ENCODE measurements at regions not wholly inside any gene's neighbourhood (a gene's known extent, or its start where the extent isn't known, plus 50 kb on each side); places are given as distances from the start of the nearest gene placed in this dataset.

GRCh38 chr13:65868884-65869283, 1361.3 kb downstream of the PCDH9 start:
- no peak for DNase-seq

GRCh38 chr13:65868099-65868498, 1362.0 kb downstream of the PCDH9 start:
- no peak for DNase-seq

GRCh38 chr13:65866138-65866537, 1364.0 kb downstream of the PCDH9 start:
- no peak for DNase-seq

DNA sequence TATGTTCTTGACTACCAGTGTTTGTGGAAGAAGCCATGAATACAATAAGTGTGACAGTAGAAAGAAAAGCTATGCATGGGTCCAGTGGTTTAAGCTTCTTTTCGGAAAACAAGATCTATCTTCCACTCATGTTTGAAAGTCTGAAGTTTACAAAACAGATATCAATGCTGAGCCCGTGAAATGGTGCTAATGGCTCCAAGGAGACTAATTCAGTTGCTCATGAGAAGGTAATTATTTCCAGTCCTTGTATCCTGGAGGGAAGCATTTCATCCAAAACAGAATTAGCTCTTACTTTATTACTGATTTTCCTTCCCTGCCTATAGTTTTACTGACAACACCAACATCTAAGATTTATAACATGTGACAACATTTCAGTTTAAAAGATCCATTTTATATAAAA, 1364.9 kb downstream of the PCDH9 start:
- no peak for DNase-seq

- DNase-seq = no peak
Measured at GRCh38 chr13:65864039-65864438, 1366.1 kb downstream of the PCDH9 start.

GRCh38 chr13:65860306-65860705, 1369.8 kb downstream of the PCDH9 start:
- DNase-seq = no peak

DNA sequence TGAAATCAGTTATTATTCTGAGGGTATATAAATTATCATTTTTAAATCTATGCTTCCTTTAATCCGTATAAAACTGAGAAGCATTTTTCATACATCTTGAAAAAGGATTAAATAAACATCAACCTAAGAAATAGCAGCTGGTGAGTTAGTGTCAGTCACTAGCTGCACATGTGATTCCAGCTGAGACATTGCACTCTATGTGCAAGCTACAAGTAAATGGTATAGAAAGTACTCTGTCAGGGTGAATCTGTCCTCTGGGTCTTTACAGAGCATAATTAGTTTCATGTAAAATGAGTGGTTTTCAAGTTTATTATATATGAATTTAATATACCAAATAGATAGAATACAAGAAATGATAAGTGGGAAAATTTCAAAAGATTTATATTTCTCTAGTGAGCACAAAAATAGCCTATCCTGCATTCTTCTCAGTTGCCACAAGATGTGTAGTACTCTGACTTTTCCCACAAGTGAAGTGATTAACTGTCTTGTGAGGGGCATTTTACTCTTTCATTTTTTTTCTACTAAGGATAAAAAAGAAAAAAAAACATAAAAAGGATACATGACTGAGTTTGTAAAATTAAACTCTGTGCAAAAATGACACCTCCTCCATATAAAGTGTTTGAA, 1372.1 kb downstream of the PCDH9 start:
- DNase-seq = no peak

- DNase-seq = no peak
Measured at GRCh38 chr13:65856431-65856830, 1373.7 kb downstream of the PCDH9 start.

DNA sequence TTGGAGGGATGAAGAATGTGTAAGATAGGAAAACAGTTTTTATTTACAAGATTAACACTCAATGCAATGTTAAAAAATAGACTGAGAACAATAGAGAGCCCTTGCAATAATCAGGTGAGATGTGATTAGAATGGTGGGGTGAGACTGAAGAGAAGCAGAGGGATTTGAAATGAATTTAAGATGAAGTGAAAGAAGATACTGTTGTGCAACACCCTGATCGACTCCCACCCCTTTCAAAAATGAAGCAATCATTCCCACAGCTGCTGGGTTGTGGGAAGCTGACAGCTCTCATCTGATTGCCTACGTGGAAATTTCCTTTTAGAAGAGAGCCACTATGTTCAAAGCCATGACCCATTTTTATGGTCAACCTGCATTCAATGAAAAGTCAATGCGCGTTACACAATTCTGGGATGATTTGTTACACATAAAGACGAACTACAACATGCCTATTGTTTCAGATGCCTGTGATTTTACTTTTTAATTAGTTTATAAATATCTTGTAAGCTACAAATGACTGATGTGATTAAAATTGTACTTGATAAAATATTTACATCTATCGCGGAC, 1374.8 kb downstream of the PCDH9 start:
- no peak for DNase-seq

GRCh38 chr13:65854431-65854830, 1375.7 kb downstream of the PCDH9 start:
- DNase-seq = no peak

DNA sequence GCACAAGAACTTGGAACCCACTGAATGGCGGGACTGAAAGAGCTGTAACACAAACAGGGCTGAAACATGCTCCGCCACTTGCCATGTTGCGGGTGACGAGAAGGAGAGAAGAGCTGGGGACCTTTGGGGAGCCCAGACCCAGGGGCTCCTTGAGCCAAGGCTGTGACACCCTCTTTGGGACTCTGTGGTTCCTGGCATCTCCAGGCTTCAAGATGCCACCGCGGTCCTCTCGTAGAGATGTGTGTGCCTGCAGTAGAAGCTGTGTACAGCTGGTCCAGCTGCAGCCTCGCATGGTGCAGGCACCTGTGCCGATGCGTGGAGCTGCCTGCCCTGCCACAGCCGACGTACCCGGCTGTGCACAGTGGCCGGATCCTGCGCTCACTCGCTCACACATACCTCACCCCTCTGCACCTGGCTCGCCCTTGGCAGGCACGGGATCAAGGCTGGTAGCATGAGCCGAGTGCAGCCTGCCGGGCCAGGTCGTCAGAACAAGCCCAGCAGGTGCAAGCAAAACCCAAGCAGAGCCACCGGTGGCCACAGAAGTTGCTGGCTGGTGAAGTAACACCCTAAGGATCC, 1385.8 kb downstream of the PCDH9 start:
- DNase-seq = no peak

- no peak for DNase-seq
Measured at GRCh38 chr13:65843314-65843731, 1386.8 kb downstream of the PCDH9 start.

DNA sequence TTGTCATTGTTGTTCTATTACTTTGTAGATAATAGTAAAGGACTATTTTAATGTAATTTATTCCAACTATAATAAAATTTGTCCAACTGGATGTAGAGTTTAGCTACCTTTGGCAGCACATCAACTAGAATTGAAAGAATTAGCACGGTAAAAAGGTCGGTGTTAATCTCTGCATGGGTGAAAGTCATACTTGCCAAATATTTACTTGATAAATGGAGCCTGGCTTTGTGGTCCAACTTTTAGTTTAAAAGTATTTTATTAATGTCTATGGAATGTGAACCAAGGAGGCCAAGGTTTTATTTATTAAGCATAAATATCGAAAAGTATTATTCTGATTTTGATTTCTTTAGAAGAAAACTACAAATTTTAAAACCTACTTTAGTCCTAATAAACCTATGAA, 1389.0 kb downstream of the PCDH9 start:
- no peak for DNase-seq

GRCh38 chr13:65836066-65836465, 1394.1 kb downstream of the PCDH9 start:
- DNase-seq = no peak

- DNase-seq = no peak
Measured at GRCh38 chr13:65834897-65835296, 1395.2 kb downstream of the PCDH9 start.

DNA sequence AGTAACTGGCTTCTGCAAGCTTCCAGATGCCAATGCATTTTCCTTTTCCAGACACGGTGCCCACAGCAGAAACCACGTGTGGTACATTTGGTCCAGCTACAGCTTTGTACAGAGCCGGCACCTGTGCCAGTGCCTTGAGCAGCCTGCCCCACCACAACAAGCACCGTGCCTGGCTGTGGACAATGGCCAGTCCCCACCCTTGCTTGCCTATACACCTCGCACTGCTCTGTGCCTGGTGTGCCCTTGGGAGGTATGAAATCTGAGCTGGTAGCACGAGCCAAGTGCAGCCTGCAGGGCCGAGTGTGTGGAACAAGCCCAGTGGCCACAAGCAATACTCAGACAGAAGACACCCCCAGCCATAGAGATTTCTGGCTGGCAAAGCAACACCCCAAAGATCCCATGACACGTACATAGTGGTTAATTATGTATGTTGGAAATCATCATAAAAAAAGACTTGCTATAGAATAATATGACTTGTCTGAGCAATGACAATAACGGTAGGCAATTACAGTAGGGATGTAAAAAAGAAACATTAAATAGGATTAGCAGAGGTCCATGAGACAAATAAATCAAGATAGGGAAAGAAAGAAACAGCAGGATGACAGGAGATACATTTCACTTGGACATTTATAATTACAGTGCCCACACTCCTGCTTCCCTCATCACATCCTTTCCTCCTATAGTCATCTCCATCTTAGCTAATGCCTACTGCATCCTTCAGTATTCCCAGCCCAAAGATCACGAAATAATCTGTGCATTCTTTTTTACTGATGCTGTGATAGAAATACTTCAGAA, 1399.5 kb downstream of the PCDH9 start:
- DNase-seq = no peak

GRCh38 chr13:65829241-65830008, 1400.7 kb downstream of the PCDH9 start:
- no peak for DNase-seq

DNA sequence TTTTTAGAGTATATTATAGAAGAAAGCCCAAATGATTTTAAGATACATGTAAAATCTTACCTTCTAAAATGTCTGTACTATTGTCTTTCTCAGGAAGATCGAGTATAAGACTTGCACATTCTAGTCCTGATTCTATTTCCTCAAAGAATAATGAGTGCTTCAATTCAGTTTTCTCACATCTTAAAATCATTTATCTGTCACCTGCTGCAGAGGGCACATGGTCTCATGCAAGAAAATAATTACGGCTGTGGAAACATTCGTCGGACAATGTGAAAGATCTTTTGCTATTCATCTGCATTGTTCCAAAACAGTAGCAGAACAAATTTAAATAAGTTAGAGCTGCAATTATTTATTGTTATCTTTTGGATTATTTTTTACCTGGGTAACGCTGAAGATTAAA, 1403.5 kb downstream of the PCDH9 start:
- no peak for DNase-seq

DNA sequence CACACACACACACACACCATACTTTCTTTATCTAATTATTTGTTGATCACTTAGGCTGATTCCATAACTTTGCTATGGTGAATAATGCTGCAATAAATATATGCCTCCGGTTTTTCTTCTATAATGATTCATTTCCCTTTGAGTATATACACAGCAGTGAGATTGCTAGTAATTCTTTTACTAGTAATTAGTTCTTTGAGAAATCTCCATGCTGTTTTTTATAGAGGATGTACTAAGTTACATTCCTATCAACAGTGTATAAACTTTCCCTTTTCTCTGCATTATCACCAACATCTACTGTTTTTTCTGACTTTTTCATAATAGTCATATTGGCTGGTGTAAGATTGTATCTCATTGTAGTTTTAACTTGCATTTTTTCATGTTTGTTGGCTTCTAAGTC, 1405.1 kb downstream of the PCDH9 start:
- DNase-seq = no peak

DNA sequence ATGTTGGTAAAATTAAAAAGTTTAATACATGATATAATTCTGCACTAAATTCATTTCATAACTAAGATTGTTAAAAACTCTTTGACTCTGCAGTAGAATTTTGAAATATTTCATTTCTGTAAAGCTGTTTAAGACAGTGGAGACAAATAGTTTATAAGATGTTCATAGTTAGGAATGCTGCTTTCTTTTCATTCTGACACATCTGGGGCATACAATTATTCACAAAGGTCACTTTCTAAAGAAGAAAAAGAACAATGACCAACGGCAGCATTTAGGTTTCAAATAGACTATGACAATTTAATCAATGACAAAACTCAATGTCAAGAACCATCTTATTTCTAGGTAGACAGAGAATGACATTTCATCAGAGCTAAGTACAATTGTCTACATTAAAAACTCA, 1422.1 kb downstream of the PCDH9 start:
- no peak for DNase-seq

DNA sequence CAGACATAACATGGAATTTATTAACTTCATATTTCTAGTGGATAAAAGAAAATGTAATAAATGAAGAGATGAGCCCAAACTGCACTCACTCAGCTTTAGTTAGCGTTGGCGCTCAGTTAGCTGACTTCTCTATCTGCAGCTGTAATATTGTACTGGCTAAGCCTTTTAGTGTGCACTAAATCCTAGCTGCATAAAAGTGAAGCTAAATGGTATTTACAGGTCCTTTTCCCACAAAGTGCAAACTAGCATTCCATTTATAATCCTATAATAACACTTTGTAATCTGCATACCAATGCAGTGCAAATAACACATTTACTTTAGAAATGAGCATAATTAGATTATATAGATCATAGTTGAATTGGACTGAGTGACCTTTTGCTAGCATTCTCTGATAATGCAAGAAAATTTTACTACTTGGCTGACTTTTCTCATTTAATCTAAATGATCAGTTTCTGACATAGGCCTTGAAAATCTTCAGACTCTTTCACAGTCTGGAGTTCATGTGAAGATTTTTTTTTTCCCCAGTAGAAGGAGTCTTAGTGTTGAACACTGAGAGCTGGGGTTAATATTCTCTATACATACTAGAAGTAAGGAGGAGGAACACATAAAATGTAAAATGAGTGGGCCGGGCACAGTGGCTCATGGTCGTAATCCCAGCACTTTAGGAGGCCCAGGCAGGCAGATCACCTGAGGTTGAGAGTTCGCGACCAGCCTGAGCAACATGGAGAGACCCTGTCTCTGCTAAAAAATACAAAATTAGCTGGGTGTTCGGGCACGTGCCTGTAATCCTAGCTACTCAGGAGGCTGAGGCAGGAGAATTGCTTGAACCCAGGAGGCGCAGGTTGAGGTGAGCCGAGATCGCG, 1426.4 kb downstream of the PCDH9 start:
- no peak for DNase-seq

DNA sequence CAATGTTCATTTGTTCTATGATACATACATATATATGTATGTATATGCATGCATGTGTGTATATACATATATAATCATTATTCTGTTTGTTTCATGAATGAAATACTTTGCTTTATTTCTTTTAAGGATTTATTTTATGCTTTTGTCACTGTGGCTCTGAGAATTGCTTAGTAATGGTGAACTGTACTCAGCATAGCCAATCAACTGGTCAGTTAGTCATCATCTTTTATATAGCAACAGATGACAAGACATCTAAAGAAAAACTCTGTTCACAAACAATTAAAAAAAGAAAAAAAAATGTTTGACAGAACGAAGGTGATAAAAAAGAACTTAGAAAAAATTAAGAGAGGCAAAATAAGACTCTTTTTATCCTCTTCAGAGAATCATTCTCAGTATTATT, 1440.3 kb downstream of the PCDH9 start:
- DNase-seq = no peak

All from NCI-H1694 treated with DMSO at 0.1 percent for 48 hours (cell line).